ENCODE measurements at regions not wholly inside any gene's neighbourhood (a gene's known extent, or its start where the extent isn't known, plus 50 kb on each side); places are given as distances from the start of the nearest gene placed in this dataset.

DNA sequence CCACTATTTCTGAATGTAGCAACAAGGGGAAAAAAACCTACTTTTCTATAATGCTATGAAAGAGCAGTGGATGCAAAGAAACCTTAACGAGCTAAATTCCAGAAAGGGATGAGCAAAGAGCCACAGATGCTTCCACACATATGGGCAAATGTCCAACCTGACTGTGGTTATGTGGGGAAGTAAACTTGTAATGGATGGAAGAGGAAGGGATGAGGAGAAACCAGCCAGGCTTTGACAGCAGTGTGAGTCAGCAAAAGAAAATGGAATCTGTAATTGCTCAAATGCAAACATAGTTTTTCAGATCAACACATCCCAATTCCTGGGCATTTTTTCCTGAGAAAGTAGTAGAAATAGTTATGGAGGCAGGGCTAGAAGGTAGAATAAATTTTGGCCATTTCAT is 204.8 kb upstream of the CPHXL start:
- ATAC-seq (ENCODE audit: low FRiP score) (no peak), DNase-seq (ENCODE audit: low spot score) (no peak)
- TF ChIP-seq, protein P1, sequence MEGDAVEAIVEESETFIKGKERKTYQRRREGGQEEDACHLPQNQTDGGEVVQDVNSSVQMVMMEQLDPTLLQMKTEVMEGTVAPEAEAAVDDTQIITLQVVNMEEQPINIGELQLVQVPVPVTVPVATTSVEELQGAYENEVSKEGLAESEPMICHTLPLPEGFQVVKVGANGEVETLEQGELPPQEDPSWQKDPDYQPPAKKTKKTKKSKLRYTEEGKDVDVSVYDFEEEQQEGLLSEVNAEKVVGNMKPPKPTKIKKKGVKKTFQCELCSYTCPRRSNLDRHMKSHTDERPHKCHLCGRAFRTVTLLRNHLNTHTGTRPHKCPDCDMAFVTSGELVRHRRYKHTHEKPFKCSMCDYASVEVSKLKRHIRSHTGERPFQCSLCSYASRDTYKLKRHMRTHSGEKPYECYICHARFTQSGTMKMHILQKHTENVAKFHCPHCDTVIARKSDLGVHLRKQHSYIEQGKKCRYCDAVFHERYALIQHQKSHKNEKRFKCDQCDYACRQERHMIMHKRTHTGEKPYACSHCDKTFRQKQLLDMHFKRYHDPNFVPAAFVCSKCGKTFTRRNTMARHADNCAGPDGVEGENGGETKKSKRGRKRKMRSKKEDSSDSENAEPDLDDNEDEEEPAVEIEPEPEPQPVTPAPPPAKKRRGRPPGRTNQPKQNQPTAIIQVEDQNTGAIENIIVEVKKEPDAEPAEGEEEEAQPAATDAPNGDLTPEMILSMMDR (IDR thresholded peaks at IDR 0.05): no peak

DNA sequence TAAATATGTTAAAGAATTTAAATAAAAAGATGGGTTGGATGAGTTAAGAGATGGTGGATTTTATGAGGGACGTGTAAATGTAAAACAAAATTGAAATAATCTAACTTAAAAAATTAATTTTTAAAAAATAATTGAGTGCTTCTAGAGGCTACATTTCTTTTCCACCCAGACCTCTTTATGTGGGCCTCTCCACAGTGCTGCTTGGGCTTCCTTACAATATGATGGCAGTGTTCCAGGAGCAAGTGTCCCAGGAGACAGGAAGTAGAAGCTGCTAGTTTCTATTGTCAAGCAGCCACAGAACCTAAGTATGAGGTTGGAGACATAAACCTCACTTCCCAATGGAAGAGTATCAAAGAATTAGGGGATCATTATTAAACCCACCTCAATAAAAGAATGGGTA is 205.7 kb upstream of the CPHXL start:
- TF ChIP-seq, protein P1 (IDR thresholded peaks at IDR 0.05): no peak
- ATAC-seq (ENCODE audit: low FRiP score) (no peak), DNase-seq (ENCODE audit: low spot score) (no peak)

DNA sequence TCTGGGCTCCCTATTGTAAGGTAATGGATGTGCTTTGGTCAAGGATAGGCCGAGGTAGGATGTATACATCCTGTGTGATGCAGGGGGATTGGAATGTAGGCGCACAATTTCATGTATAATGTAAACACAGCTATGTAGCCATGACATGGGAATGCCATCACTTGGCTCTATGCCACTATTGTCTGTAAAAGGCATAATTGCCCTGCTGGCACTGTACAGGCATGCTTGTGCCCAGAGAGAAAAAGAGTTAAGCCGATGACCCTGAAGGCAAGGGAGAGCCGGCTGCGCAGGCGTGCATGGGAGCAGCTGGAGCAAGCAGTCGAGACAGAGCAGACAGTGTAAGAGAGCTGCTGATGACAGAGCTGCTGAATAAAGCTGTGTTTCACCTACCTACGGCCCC is 212.5 kb upstream of the CPHXL start:
- no peak for DNase-seq (ENCODE audit: low spot score)
- TF ChIP-seq, protein P1 (IDR thresholded peaks at IDR 0.05): no peak
- ATAC-seq (ENCODE audit: low FRiP score): no peak

DNA sequence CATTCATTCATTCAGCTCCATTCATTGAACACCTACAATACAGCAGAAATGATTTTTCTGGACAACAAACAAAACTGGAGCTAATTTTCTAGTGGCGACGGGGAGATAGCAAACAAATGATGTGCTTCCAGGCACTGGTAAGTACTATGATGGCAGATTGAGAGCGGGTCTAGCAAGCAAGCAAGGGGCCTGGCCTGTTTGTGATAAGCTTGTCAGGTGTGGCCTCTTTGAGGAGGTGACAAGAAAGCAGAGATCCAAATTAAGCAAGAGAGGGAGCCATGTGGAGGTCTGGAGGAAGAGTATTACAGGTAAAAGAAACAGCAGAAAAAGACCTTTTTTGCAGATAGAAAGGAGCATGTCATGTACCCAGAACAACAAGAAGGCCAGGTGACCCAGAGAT is 216.1 kb upstream of the CPHXL start:
- TF ChIP-seq, protein P1 (IDR thresholded peaks at IDR 0.05): no peak
- no peak for ATAC-seq (ENCODE audit: low FRiP score)

DNA sequence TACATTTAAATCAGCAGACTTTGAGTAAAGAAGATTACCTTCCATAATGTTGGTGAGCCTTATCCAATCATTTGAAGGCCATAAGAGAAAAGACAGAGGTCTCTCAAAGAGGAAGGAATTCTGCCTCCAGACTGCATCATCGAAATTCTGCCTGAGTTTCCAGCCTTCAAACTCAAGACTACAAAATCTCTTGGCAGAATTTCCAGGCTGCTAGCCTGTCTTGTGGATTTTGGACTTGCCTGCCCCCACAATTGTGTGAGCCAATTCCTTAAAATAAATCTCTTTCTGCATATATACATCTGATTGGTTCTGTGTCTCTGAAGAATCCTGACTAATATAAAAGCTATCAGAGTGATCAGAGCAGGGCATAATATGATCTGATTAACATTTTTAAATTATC is 216.6 kb upstream of the CPHXL start:
- TF ChIP-seq, protein P1 (IDR thresholded peaks at IDR 0.05): no peak
- DNase-seq (ENCODE audit: low spot score) (no peak), ATAC-seq (ENCODE audit: low FRiP score) (no peak)

More for the DNA sequence above, 216.1 kb upstream of the CPHXL start:
- DNase-seq (ENCODE audit: low spot score): no peak

DNA sequence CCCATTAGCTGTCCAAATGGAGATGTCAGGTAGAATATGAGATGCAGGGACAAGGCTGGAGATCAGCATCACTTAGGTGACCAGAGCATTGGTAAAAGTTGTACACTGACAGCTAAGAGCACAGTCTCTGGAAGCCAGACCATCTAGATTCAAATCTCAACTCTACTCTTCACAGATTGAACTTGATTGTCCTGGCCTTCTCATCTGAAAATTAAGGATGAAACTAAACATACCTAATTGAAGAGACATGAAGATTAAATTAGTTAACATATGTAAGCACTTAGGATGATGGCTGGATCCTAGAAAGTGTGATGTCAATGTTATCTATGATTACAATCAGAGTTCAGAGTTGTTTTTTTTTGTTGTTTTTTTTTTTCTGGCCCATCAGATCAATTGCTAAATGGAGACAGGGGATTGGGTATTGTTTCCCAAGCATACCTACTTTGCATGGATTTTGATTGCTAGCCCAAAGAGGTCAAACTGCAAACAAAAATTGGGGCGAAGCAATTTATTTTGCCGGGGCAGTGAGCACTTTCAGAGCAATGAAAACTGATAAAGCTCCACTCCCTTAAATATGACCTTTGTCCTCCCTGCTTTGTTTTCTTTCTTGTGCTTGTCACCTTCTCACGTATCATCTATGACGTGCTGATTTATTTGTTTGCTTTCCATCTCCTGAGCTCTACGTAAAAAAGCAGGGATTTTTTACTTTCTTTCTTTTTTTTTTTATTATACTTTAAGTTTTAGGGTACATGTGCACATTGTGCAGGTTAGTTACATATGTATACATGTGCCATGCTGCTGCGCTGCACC is 217.6 kb upstream of the CPHXL start:
- no peak for DNase-seq (ENCODE audit: low spot score)
- TF ChIP-seq, protein P1 (IDR thresholded peaks at IDR 0.05): no peak
- ATAC-seq (ENCODE audit: low FRiP score): no peak

DNA sequence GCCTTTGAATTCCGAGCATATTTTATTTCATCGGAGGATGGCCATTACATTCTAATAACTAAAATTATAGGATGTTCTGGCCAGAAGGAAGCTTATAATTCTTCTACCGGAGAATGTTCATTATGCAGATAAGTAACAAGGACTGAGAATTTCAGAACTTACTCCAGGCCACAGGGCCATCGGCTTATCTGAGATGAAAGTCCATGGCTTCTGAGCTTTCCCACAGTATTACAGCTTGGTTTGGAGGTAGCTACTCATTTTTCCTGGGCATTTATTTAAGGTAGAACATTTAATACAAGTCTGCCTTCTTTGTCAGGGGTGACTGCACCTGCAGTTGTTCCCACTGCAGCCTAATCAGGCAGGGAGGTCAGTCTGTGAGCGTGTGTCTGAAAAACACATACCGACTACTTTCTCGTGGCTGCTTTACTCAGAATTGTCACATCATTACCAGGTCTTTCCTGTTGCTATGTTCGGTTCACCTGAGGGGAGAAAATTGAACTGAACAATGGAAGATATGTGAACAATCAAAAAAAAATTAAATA is 219.7 kb upstream of the CPHXL start:
- TF ChIP-seq, protein P1 (IDR thresholded peaks at IDR 0.05): no peak

More for the DNA sequence above, 219.7 kb upstream of the CPHXL start:
- no peak for DNase-seq (ENCODE audit: low spot score)
- no peak for ATAC-seq (ENCODE audit: low FRiP score)

All from omental fat pad (tissue), 3 donors.